Liver (tissue), 3 donors: ENCODE measurements at regions not wholly inside any gene's neighbourhood (a gene's known extent, or its start where the extent isn't known, plus 50 kb on each side); places are given as distances from the start of the nearest gene placed in this dataset.

ENCODE experiments used
- GABPA ChIP-seq, 2 donors: IDR thresholded peaks in 1 of 2; conservative IDR thresholded peaks in 1 of 2; 2 replicates each; pipeline ENCODE4 v1.6.1; 2016; ENCODE audit warnings: antibody characterized with exemption in 2 of 2, mild to moderate bottlenecking in 1 of 2, moderate library complexity in 1 of 2
- JUND ChIP-seq, 2 donors: IDR thresholded peaks; 2 replicates each; pipeline ENCODE4 v1.6.1; 2016; ENCODE audit warnings: antibody characterized with exemption in 2 of 2
- YY1 ChIP-seq: IDR thresholded peaks from 2 replicates; pipeline ENCODE4 v1.6.1; 2016; ENCODE audit warnings: antibody characterized with exemption, mild to moderate bottlenecking
- TF ChIP-seq, protein P1 (sequence below): fragments of 150-350 bp; IDR thresholded peaks from 2 replicates; pipeline ENCODE4 v1.5.1; 2017; ENCODE audit warnings: improper control_type of control experiment, low read depth, low read length; ENCODE audit not compliant: missing input control
- donor health status: healthy.
- donor health status: healthy.

- TF ChIP-seq GABPA (IDR thresholded peaks at IDR 0.05 in 1 of 2, conservative IDR thresholded peaks at IDR 0.05 in 1 of 2) (no peak), JUND (IDR thresholded peaks at IDR 0.05) (no peak), YY1 (no peak)
- TF ChIP-seq, protein P1, sequence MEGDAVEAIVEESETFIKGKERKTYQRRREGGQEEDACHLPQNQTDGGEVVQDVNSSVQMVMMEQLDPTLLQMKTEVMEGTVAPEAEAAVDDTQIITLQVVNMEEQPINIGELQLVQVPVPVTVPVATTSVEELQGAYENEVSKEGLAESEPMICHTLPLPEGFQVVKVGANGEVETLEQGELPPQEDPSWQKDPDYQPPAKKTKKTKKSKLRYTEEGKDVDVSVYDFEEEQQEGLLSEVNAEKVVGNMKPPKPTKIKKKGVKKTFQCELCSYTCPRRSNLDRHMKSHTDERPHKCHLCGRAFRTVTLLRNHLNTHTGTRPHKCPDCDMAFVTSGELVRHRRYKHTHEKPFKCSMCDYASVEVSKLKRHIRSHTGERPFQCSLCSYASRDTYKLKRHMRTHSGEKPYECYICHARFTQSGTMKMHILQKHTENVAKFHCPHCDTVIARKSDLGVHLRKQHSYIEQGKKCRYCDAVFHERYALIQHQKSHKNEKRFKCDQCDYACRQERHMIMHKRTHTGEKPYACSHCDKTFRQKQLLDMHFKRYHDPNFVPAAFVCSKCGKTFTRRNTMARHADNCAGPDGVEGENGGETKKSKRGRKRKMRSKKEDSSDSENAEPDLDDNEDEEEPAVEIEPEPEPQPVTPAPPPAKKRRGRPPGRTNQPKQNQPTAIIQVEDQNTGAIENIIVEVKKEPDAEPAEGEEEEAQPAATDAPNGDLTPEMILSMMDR, result no peak
Observed at GRCh38 chr5:19229179-19229835, 758.7 kb downstream of the CDH18 start.
